ENCODE measurements at regions not wholly inside any gene's neighbourhood (a gene's known extent, or its start where the extent isn't known, plus 50 kb on each side); places are given as distances from the start of the nearest gene placed in this dataset.

DNA sequence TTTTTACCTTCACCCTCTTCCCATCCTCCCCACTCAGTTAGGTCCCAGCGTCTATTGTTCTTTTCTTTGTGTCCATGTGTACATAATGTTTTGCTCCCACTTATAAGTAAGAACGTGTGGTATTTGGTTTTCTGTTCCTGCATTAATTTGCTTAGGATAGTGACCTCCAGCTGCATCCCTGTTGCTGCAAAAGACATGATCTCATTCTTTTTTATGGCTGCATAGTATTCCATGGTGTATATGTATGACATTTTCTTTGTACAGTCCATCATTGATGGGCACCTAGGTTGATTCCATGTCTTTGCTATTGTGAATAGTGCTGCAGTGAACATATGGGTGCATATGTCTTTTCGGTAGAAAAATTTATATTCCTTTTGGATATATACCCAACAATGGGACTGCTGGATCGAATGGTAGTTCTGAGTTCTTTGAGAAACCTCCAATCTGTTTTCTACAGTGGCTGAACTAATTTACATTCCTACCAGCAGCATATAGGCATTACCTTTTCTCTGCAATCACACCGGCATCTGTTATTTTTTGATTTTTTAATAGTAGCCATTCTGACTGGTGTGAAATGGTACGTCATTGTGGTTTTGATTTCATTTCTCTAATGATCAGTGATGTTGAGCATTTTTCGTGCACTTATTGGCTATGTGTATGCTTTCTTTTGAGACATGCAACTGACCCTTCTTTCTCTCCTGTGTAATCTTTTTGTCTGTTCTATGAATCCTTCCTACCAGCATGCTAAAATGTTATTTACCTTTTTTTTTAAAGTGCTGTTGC is 279.7 kb upstream of the AMIGO2 start:
- TF ChIP-seq, protein P1, sequence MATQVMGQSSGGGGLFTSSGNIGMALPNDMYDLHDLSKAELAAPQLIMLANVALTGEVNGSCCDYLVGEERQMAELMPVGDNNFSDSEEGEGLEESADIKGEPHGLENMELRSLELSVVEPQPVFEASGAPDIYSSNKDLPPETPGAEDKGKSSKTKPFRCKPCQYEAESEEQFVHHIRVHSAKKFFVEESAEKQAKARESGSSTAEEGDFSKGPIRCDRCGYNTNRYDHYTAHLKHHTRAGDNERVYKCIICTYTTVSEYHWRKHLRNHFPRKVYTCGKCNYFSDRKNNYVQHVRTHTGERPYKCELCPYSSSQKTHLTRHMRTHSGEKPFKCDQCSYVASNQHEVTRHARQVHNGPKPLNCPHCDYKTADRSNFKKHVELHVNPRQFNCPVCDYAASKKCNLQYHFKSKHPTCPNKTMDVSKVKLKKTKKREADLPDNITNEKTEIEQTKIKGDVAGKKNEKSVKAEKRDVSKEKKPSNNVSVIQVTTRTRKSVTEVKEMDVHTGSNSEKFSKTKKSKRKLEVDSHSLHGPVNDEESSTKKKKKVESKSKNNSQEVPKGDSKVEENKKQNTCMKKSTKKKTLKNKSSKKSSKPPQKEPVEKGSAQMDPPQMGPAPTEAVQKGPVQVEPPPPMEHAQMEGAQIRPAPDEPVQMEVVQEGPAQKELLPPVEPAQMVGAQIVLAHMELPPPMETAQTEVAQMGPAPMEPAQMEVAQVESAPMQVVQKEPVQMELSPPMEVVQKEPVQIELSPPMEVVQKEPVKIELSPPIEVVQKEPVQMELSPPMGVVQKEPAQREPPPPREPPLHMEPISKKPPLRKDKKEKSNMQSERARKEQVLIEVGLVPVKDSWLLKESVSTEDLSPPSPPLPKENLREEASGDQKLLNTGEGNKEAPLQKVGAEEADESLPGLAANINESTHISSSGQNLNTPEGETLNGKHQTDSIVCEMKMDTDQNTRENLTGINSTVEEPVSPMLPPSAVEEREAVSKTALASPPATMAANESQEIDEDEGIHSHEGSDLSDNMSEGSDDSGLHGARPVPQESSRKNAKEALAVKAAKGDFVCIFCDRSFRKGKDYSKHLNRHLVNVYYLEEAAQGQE (IDR thresholded peaks at IDR 0.05; ENCODE audit: insufficient read depth in 1 of 2, low read depth in 2 of 2, low read length in 2 of 2): no peak
- TF ChIP-seq FOXP2 (optimal IDR thresholded peaks at IDR 0.05; ENCODE audit: borderline replicate concordance, extremely low read depth, extremely low read length, insufficient read depth) (no peak), SIN3A (IDR thresholded peaks at IDR 0.05; ENCODE audit: borderline replicate concordance, insufficient read depth, low read length) (no peak), TAF1 (IDR thresholded peaks at IDR 0.05; ENCODE audit: borderline replicate concordance, insufficient read depth, low read length) (no peak), POLR2AphosphoS5 (IDR thresholded peaks at IDR 0.05; ENCODE audit: low read depth, low read length) (no peak)

DNA sequence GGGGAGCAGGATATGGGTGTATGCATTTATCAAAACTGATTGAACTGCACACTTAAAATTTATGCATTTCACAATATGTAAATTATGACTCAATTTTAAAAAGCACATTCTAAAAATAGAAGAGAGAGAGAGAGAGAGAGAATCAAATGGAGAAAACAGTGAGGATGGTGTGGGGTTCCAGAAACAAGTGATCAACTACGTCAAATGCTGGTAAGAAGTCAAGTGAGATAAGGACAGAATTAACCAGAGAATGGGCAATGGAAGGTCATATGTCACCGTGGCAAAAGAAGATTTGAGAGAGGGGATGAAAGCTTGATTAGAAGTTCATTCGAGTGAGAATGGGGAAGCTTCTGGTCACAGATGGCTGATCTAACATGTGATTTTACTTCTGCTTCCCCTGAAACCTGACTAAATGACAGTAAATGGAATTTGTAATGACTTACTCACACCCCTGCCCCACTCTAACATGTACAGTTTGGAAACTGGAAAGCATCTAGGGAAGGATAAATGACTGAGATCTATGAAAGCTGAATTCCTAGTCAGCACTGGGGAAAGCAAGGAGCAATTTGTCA is 276.5 kb upstream of the AMIGO2 start:
- TF ChIP-seq POLR2AphosphoS5 (IDR thresholded peaks at IDR 0.05; ENCODE audit: low read depth, low read length) (no peak), SIN3A (IDR thresholded peaks at IDR 0.05; ENCODE audit: borderline replicate concordance, insufficient read depth, low read length) (no peak), TAF1 (IDR thresholded peaks at IDR 0.05; ENCODE audit: borderline replicate concordance, insufficient read depth, low read length) (no peak), FOXP2 (optimal IDR thresholded peaks at IDR 0.05; ENCODE audit: borderline replicate concordance, extremely low read depth, extremely low read length, insufficient read depth) (no peak)
- TF ChIP-seq, protein P1 (IDR thresholded peaks at IDR 0.05; ENCODE audit: insufficient read depth in 1 of 2, low read depth in 2 of 2, low read length in 2 of 2): no peak

DNA sequence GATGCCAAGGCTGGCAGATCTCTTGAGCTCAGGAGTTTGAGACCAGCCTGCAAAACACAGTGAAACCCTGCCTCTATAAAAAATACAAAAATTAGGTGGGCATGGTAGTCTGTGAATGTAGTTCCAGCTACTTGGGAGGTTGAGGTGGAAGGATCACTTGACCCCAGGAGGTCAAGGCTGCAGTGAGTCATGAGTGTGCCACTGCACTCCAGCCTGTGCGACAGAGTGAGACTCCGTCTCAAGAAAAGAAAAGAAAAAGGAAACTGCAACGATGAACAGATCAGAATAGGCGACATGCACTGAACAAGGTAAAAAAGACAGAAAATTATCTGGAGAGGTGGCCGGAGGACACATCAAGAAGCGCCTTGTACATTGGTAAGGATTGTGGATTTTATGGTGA is 273.7 kb upstream of the AMIGO2 start:
- TF ChIP-seq POLR2AphosphoS5 (IDR thresholded peaks at IDR 0.05; ENCODE audit: low read depth, low read length): no peak
- TF ChIP-seq, protein P1 (IDR thresholded peaks at IDR 0.05; ENCODE audit: insufficient read depth in 1 of 2, low read depth in 2 of 2, low read length in 2 of 2): no peak
- TF ChIP-seq TAF1 (IDR thresholded peaks at IDR 0.05; ENCODE audit: borderline replicate concordance, insufficient read depth, low read length): no peak
- no peak for TF ChIP-seq SIN3A (IDR thresholded peaks at IDR 0.05; ENCODE audit: borderline replicate concordance, insufficient read depth, low read length)
- no peak for TF ChIP-seq FOXP2 (optimal IDR thresholded peaks at IDR 0.05; ENCODE audit: borderline replicate concordance, extremely low read depth, extremely low read length, insufficient read depth)

DNA sequence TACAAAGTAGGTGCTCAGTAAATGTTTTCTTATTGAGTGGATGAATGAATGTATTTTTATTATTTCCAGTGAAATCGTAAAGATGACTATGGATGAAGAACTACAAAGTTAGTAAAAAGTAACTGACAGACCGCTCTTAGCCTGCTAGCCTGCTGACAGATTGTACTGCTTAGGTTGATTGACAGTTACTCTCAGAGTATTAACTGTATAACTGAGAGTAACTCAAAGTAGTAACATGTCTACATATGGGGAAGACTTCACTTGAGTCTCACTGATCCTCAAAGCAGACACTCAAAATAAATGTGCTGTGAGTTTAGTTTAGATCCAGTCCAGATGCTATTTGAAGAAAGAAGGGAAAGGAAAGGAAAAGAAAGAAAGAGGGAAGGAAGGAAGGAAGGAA is 272.3 kb upstream of the AMIGO2 start:
- no peak for TF ChIP-seq FOXP2 (optimal IDR thresholded peaks at IDR 0.05; ENCODE audit: borderline replicate concordance, extremely low read depth, extremely low read length, insufficient read depth)
- no peak for TF ChIP-seq SIN3A (IDR thresholded peaks at IDR 0.05; ENCODE audit: borderline replicate concordance, insufficient read depth, low read length)
- no peak for TF ChIP-seq TAF1 (IDR thresholded peaks at IDR 0.05; ENCODE audit: borderline replicate concordance, insufficient read depth, low read length)
- TF ChIP-seq, protein P1 (IDR thresholded peaks at IDR 0.05; ENCODE audit: insufficient read depth in 1 of 2, low read depth in 2 of 2, low read length in 2 of 2): no peak
- TF ChIP-seq POLR2AphosphoS5 (IDR thresholded peaks at IDR 0.05; ENCODE audit: low read depth, low read length): no peak
